HL-60 (cell line): ENCODE measurements at regions not wholly inside any gene's neighbourhood (a gene's known extent, or its start where the extent isn't known, plus 50 kb on each side); places are given as distances from the start of the nearest gene placed in this dataset.

ENCODE experiments used
- CTCF ChIP-seq: IDR thresholded peaks from one replicate; pipeline ENCODE4 v1.5.1; 2011; ENCODE audit warnings: low read length, control low read depth, inconsistent platforms; ENCODE audit not compliant: insufficient read depth
- GABPA ChIP-seq: IDR thresholded peaks from 2 replicates; pipeline ENCODE4 v1.6.1; 2012; ENCODE audit warnings: low read depth
- POLR2AphosphoS5 ChIP-seq: IDR thresholded peaks from 2 replicates; pipeline ENCODE4 v1.6.1; 2012; ENCODE audit warnings: low read depth

- TF ChIP-seq CTCF: no peak
- no peak for TF ChIP-seq POLR2AphosphoS5
- TF ChIP-seq GABPA: no peak
Observed at GRCh38 chr2:57881998-57882888, 164.4 kb upstream of the VRK2 start.
